ENCODE measurements at regions not wholly inside any gene's neighbourhood (a gene's known extent, or its start where the extent isn't known, plus 50 kb on each side); places are given as distances from the start of the nearest gene placed in this dataset.
"Not testable (repeated sequence)": the region's sequence is repeated elsewhere in the genome, so short reads cannot be mapped to it uniquely, and the experiment has no call there.

- TF ChIP-seq POLR2A (IDR thresholded peaks at IDR 0.05; ENCODE audit: low read depth, low read length); EZH2 (IDR thresholded peaks at IDR 0.05; ENCODE audit: borderline replicate concordance, low read depth, low read length, severe bottlenecking); CTCF (IDR thresholded peaks at IDR 0.05; ENCODE audit: extremely low read depth in 1 of 2, insufficient read depth in 1 of 2, low read depth in 1 of 2, low read length in 2 of 2); JUN (IDR thresholded peaks at IDR 0.05; ENCODE audit: borderline replicate concordance, insufficient read depth, insufficient read length, low read depth); MAX (IDR thresholded peaks at IDR 0.05; ENCODE audit: insufficient read depth, insufficient read length); MYC (IDR thresholded peaks at IDR 0.05; ENCODE audit: low read depth, low read length); POLR2AphosphoS5 (IDR thresholded peaks at IDR 0.05; ENCODE audit: insufficient read depth, low read depth, low read length); FOS (IDR thresholded peaks at IDR 0.05; ENCODE audit: borderline replicate concordance, insufficient read depth, low read length); GATA2 (IDR thresholded peaks at IDR 0.05; ENCODE audit: insufficient read depth, insufficient read length, low read depth, low read length): not testable (repeated sequence)
Observed at GRCh38 chr9:119672763-119673162, 303.5 kb upstream of the BRINP1 start.

All from endothelial cell of umbilical vein (primary cell).